Lower leg skin (tissue), 3 donors: ENCODE measurements at regions not wholly inside any gene's neighbourhood (a gene's known extent, or its start where the extent isn't known, plus 50 kb on each side); places are given as distances from the start of the nearest gene placed in this dataset.

Source experiments
- CTCF ChIP-seq, 3 donors: fragments of 450-650 bp; IDR thresholded peaks; one replicate each; pipeline ENCODE4 v1.5.1; 2016; ENCODE audit warnings: antibody characterized with exemption in 3 of 3, mild to moderate bottlenecking in 3 of 3, moderate library complexity in 2 of 3
- POLR2A ChIP-seq, 2 donors: fragments of 450-650 bp; IDR thresholded peaks; one replicate each; pipeline ENCODE4 v1.6.1; 2016 to 2017; ENCODE audit warnings: antibody characterized with exemption in 2 of 2, mild to moderate bottlenecking in 1 of 2, moderate library complexity in 1 of 2

- no peak for TF ChIP-seq CTCF (IDR thresholded peaks at IDR 0.05)
- TF ChIP-seq POLR2A (IDR thresholded peaks at IDR 0.05) = no peak
Observed at GRCh38 chr5:17443333-17444130, 54.5 kb upstream of the TAF11L2 start.
